KMS-11 (cell line): ENCODE measurements at regions not wholly inside any gene's neighbourhood (a gene's known extent, or its start where the extent isn't known, plus 50 kb on each side); places are given as distances from the start of the nearest gene placed in this dataset.

Experiments
- H2AFZ ChIP-seq: fragments of 200-600 bp; sonication (generic); 2 replicates; pipeline ENCODE4 v1.6.1; 2016; ENCODE audit warnings: antibody characterized with exemption, mixed run types, low read depth
- H3K27ac ChIP-seq: fragments of 200-600 bp; sonication (generic); 2 replicates; pipeline ENCODE4 v1.6.1; 2016; ENCODE audit warnings: mild to moderate bottlenecking, mixed run types
- H3K27me3 ChIP-seq: fragments of 200-600 bp; sonication (generic); 2 replicates; pipeline ENCODE4 v1.6.1; 2017; ENCODE audit warnings: mild to moderate bottlenecking, low read depth, mixed run types, moderate library complexity; ENCODE audit not compliant: insufficient read depth
- H3K36me3 ChIP-seq: fragments of 200-600 bp; sonication (generic); 2 replicates; pipeline ENCODE4 v1.6.1; 2017; ENCODE audit warnings: mild to moderate bottlenecking, mixed run types; ENCODE audit not compliant: insufficient read depth
- H3K4me1 ChIP-seq: fragments of 200-600 bp; sonication (generic); 2 replicates; pipeline ENCODE4 v1.6.1; 2016; ENCODE audit warnings: mild to moderate bottlenecking, low read depth, mixed run types; ENCODE audit not compliant: poor library complexity, severe bottlenecking
- H3K4me2 ChIP-seq: fragments of 200-600 bp; sonication (generic); 2 replicates; pipeline ENCODE4 v1.7.0; 2016; ENCODE audit warnings: mild to moderate bottlenecking, mixed run types
- H3K4me3 ChIP-seq: fragments of 200-600 bp; sonication (generic); IDR thresholded peaks from 2 replicates; pipeline ENCODE4 v1.6.1; 2017; ENCODE audit warnings: low read depth, low read length, mixed read lengths; ENCODE audit not compliant: insufficient read depth
- H3K79me2 ChIP-seq: fragments of 200-600 bp; sonication (generic); 2 replicates; pipeline ENCODE4 v1.6.1; 2016; ENCODE audit warnings: low read depth, mixed run types; ENCODE audit not compliant: insufficient read depth
- H3K9ac ChIP-seq: fragments of 200-600 bp; sonication (generic); 2 replicates; pipeline ENCODE4 v1.6.1; 2016; ENCODE audit warnings: mild to moderate bottlenecking, mixed run types
- H4K20me1 ChIP-seq: fragments of 200-600 bp; sonication (generic); 2 replicates; pipeline ENCODE4 v1.6.1; 2016; ENCODE audit warnings: mild to moderate bottlenecking, mixed run types; ENCODE audit not compliant: insufficient read depth
- CTCF ChIP-seq: fragments of 200-600 bp; sonication (generic); conservative IDR thresholded peaks from 2 replicates; pipeline ENCODE4 v1.6.1; 2017; ENCODE audit warnings: low read depth, mild to moderate bottlenecking, antibody characterized with exemption, low read length, moderate library complexity, mixed read lengths

DNA sequence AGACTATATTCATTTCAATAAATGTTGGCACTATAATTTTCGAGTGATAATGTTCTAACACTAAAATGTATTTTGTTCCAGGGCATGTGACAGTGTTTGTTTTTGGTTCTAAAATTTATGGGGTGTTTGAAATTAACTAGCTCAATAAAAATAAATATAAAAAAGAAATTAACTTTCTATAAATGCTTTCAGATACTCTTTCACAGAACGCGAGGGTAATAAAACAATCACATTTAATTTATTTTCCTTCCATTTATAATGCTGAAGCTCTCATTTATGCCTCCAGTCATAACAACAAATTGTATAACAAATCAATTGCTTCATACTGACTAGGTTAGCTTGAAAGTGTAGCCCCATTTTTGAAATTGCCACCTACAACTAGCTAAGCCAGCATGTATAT lies 122.4 kb upstream of the GPM6A start:
- Histone ChIP-seq H3K4me2 (no peak overlapping the region), H3K4me1 (no peaks in the 10 kb centered on the region), H4K20me1 (no peaks in the 10 kb centered on the region; the same call in 1 of the 2 replicates), H3K27ac (no peak overlapping the region), H2AFZ (no peak overlapping the region), H3K36me3 (no peaks in the 10 kb centered on the region), H3K27me3 (no peaks in the 10 kb centered on the region), H3K4me3 (no peak overlapping the region), H3K79me2 (no peaks in the 10 kb centered on the region), H3K9ac (no peak overlapping the region)
- TF ChIP-seq CTCF: no peak

DNA sequence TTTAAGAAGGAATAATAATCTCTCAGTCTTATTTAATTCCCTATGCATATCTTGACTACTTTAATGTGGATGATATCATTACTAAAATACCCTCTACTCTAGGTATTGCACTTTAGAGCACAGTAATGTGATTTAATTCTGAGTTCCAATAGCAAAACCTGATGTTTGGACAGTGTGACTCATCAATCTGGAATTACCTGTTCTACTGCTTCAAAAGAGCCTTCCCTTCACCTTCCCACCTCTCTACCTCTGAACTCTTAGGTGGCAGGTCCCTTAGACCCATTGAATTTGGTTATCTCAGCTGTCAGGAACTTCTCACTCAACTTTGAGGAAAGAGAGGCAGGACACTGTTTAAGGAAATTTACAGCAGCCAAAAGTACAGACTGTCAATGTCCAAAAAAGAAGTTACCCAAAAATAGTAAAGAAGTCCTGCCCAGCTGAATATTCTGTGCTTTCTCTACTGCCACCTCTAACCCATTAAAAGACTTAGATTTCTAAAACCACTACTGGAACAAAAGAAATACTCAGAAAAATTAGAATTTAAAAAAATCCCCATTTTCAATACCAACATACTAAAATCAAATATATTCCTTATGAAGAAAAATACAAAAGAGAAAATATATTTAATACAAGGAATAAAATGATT lies 123.1 kb upstream of the GPM6A start:
- Histone ChIP-seq H3K27ac (no peak overlapping the region), H3K9ac (no peak overlapping the region)
- TF ChIP-seq CTCF: no peak

GRCh38 chr4:175944126-175944910 lies 121.3 kb upstream of the WDR17 start:
- H3K27ac ChIP-seq: no peak overlapping the region
- no peaks in the 10 kb centered on the region for H3K4me1 ChIP-seq
- H3K79me2 ChIP-seq: no peaks in the 10 kb centered on the region
- no peaks in the 10 kb centered on the region for H4K20me1 ChIP-seq
- no peaks in the 10 kb centered on the region for H3K36me3 ChIP-seq
- H3K27me3 ChIP-seq: no peaks in the 10 kb centered on the region
- H3K4me2 ChIP-seq: no peak overlapping the region
- no peak for TF ChIP-seq CTCF
- H3K4me3 ChIP-seq: no peak overlapping the region
- H2AFZ ChIP-seq: no peak overlapping the region
- H3K9ac ChIP-seq: no peak overlapping the region

More for the DNA sequence above, 123.1 kb upstream of the GPM6A start:
- no peaks in the 10 kb centered on the region for H3K27me3 ChIP-seq
- H3K4me3 ChIP-seq: no peak overlapping the region
- no peak overlapping the region for H3K4me2 ChIP-seq
- H3K36me3 ChIP-seq: no peaks in the 10 kb centered on the region
- no peak overlapping the region for H2AFZ ChIP-seq
- H3K4me1 ChIP-seq: no peaks in the 10 kb centered on the region
- no peaks in the 10 kb centered on the region for H3K79me2 ChIP-seq
- no peaks in the 10 kb centered on the region; the same call in 1 of the 2 replicates for H4K20me1 ChIP-seq

DNA sequence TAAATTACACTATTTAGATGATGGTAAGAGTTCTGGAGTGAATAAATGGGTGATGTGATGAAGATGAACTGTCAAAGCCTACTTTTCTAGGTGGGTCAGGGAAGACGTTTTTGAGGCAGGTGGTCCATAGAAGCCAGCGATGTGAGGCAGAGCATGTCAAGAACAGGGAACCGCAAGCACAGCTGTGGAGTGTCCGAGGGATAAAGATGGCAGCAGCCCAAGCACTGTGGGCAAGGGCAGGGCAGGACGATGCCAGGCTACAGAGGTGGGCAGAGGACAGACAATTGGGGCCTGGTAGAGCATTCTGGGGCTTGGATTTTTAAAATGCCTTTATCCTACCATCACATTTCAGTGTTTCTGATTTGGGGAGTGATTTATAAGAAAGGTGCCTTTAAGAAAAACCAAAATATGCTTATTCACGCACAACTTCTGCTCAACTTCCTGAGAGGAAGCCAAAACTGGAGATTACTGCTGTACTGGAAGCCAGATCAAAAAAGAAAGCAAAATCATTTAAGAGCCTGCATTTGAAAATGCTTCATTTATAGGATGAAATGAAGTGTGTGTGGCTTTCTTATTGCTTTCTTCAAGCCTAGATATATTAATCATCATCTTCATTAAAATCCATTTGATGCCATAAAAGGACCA lies 119.0 kb upstream of the WDR17 start:
- no peak overlapping the region for H3K27ac ChIP-seq
- no peak overlapping the region for H3K9ac ChIP-seq
- no peaks in the 10 kb centered on the region for H3K36me3 ChIP-seq
- H2AFZ ChIP-seq: no peak overlapping the region
- no peaks in the 10 kb centered on the region for H3K79me2 ChIP-seq
- no peaks in the 10 kb centered on the region for H3K4me1 ChIP-seq
- no peak for TF ChIP-seq CTCF
- H3K27me3 ChIP-seq: no peaks in the 10 kb centered on the region
- H3K4me2 ChIP-seq: no peak overlapping the region
- no peaks in the 10 kb centered on the region for H4K20me1 ChIP-seq
- no peak overlapping the region for H3K4me3 ChIP-seq
